Activated CD8-positive, alpha-beta T cell treated with anti-CD3 and anti-CD28 coated beads for 36 hours (primary cell): ENCODE measurements at regions not wholly inside any gene's neighbourhood (a gene's known extent, or its start where the extent isn't known, plus 50 kb on each side); places are given as distances from the start of the nearest gene placed in this dataset.

ENCODE experiments used
- ATAC-seq: fragments of 200-7000 bp; cut with Tn5 transposase; one replicate; pipeline ENCODE4 v1.10.0; 2021; ENCODE audit warnings: mild to moderate bottlenecking, moderate library complexity
- CTCF ChIA-PET: fragments of 350-600 bp; sonication (Branson Sonifier 250); formaldehyde crosslinking; loops from one replicate; lab custom pipeline; 2021; ENCODE audit warnings: antibody characterized with exemption; lab: Charles Lee
- POLR2A ChIA-PET: fragments of 350-600 bp; sonication (Branson Sonifier 250); formaldehyde crosslinking; loops from one replicate; lab custom pipeline; 2021; ENCODE audit warnings: antibody characterized with exemption; lab: Charles Lee
- DNase-seq: peaks from one replicate; pipeline ENCODE4 v3.0.0-alpha.2; 2020
- H3K27ac Mint-ChIP-seq: one replicate; pipeline ENCODE4 v1.8.0; 2021; ENCODE audit warnings: mild to moderate bottlenecking, mixed read lengths
- H3K27me3 Mint-ChIP-seq: one replicate; pipeline ENCODE4 v1.8.0; 2021; ENCODE audit warnings: mixed read lengths
- H3K36me3 Mint-ChIP-seq: one replicate; pipeline ENCODE4 v1.8.0; 2021; ENCODE audit warnings: low read depth, mixed read lengths
- H3K4me1 Mint-ChIP-seq: one replicate; pipeline ENCODE4 v1.8.0; 2021; ENCODE audit warnings: low read depth, mixed read lengths
- H3K4me3 Mint-ChIP-seq: one replicate; pipeline ENCODE4 v1.8.0; 2021; ENCODE audit warnings: mild to moderate bottlenecking, moderate library complexity, mixed read lengths
- H3K9me3 Mint-ChIP-seq: one replicate; pipeline ENCODE4 v1.8.0; 2021; ENCODE audit warnings: mixed read lengths
- intact Hi-C: fragments of 100-400 bp; cut with micrococcal nuclease; formaldehyde crosslinking; loops from one replicate; pipeline ENCODE4 v1.10.0; 2022
- TF ChIP-seq, protein P1 (sequence below): fragments of 200-600 bp; IDR thresholded peaks from one replicate; pipeline ENCODE4 v1.8.0; 2022; ENCODE audit warnings: antibody characterized with exemption, mild to moderate bottlenecking

DNA sequence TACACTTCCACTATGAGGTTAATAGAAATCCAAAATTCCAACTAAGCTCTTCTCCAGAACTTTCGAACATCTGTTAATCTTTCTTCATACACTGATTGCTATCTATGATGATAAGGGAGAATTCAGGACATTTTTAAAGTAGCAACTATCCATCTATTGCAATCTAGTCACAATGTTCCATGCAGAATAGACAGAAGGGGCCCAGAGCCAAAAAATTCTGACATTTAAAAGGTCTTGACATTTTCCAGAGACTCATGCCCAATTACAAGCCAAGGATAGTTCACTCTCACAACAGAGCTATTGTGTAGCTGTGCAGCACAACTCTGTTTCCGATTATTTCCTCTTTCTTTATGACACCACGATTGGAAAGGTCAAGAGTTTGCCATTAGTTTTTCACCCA, 999.7 kb upstream of the ALCAM start:
- ATAC-seq (no peak), DNase-seq (no peak)
- POLR2A ChIA-PET = no interaction called here
- Mint-ChIP-seq H3K4me1 (no peaks in the 10 kb centered on the region), H3K36me3 (no peaks in the 10 kb centered on the region), H3K27ac (no peak overlapping the region), H3K27me3 (no peaks in the 10 kb centered on the region), H3K9me3 (no peaks in the 10 kb centered on the region), H3K4me3 (no peak overlapping the region)
- CTCF ChIA-PET = no interaction called here
- intact Hi-C loops = no loop called here
- TF ChIP-seq, protein P1, sequence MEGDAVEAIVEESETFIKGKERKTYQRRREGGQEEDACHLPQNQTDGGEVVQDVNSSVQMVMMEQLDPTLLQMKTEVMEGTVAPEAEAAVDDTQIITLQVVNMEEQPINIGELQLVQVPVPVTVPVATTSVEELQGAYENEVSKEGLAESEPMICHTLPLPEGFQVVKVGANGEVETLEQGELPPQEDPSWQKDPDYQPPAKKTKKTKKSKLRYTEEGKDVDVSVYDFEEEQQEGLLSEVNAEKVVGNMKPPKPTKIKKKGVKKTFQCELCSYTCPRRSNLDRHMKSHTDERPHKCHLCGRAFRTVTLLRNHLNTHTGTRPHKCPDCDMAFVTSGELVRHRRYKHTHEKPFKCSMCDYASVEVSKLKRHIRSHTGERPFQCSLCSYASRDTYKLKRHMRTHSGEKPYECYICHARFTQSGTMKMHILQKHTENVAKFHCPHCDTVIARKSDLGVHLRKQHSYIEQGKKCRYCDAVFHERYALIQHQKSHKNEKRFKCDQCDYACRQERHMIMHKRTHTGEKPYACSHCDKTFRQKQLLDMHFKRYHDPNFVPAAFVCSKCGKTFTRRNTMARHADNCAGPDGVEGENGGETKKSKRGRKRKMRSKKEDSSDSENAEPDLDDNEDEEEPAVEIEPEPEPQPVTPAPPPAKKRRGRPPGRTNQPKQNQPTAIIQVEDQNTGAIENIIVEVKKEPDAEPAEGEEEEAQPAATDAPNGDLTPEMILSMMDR = no peak

DNA sequence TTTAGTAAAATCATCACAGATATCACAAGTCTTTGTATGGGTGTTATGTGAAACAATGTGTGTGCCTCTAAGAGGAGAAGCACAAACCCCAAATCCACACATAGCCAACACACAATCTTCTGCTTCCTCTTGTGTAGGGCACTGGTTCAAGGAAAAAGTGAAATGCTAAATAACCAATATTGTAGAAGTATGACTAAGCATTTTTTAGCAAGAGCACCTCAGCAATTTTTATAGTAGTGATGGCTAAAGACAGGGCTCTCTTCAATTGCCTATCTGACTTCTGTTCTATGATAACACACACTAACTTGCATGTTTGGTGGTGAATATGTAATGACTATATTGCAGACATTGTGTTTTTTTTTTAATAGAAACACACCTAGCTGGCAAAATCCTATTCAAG, 997.9 kb upstream of the ALCAM start:
- no peak overlapping the region for H3K4me3 Mint-ChIP-seq
- POLR2A ChIA-PET = no interaction called here
- H3K4me1 Mint-ChIP-seq = no peaks in the 10 kb centered on the region
- TF ChIP-seq, protein P1 = no peak
- no peaks in the 10 kb centered on the region for H3K9me3 Mint-ChIP-seq
- no peak overlapping the region for H3K27ac Mint-ChIP-seq
- no peaks in the 10 kb centered on the region for H3K36me3 Mint-ChIP-seq
- DNase-seq = no peak
- no peak for ATAC-seq
- intact Hi-C loops = no loop called here
- H3K27me3 Mint-ChIP-seq = no peaks in the 10 kb centered on the region
- CTCF ChIA-PET = no interaction called here

DNA sequence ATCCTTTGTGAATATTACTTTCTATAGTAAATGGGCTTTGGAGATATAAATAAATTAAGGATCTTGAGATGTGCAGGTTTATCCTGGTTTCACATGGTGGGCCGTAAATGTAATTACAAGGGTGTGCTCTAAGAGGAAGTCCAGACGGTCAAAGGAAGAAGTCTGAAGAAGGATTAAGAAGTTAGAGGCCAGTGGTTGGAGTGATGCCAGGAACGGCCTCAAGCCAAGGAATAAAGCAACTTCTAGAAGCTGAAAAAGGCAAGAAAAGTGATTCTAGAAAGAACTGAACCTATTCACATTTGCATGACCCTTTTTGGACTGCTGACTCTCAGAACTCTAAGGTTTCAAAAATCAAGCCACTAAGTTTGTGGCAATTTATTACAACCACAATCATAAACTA, 981.3 kb upstream of the ALCAM start:
- no peak for ATAC-seq
- H3K4me1 Mint-ChIP-seq = no peaks in the 10 kb centered on the region
- no peak for DNase-seq
- ChIA-PET CTCF (no interaction called here), POLR2A (no interaction called here)
- no peaks in the 10 kb centered on the region for H3K36me3 Mint-ChIP-seq
- no peaks in the 10 kb centered on the region for H3K27me3 Mint-ChIP-seq
- TF ChIP-seq, protein P1 = no peak
- no peak overlapping the region for H3K4me3 Mint-ChIP-seq
- H3K9me3 Mint-ChIP-seq = peaks cover 3% of the 10 kb centered on the region
- intact Hi-C loops = no loop called here
- no peak overlapping the region for H3K27ac Mint-ChIP-seq

- ChIA-PET CTCF (no interaction called here), POLR2A (no interaction called here)
- Mint-ChIP-seq H3K4me1 (no peaks in the 10 kb centered on the region), H3K9me3 (no peaks in the 10 kb centered on the region), H3K27ac (no peak overlapping the region), H3K27me3 (no peaks in the 10 kb centered on the region), H3K36me3 (no peaks in the 10 kb centered on the region), H3K4me3 (no peak overlapping the region)
- TF ChIP-seq, protein P1 = no peak
- DNase-seq (no peak), ATAC-seq (no peak)
- intact Hi-C loops = no loop called here
Observed at GRCh38 chr3:104388619-104389018, 978.1 kb upstream of the ALCAM start.

GRCh38 chr3:104392327-104392726, 974.4 kb upstream of the ALCAM start:
- H3K4me3 Mint-ChIP-seq = no peak overlapping the region
- H3K27me3 Mint-ChIP-seq = no peaks in the 10 kb centered on the region
- no peak for DNase-seq
- ChIA-PET CTCF (no interaction called here), POLR2A (no interaction called here)
- TF ChIP-seq, protein P1 = no peak
- no peak for ATAC-seq
- no peaks in the 10 kb centered on the region for H3K36me3 Mint-ChIP-seq
- H3K4me1 Mint-ChIP-seq = no peaks in the 10 kb centered on the region
- H3K27ac Mint-ChIP-seq = no peak overlapping the region
- no peaks in the 10 kb centered on the region for H3K9me3 Mint-ChIP-seq
- intact Hi-C loops = no loop called here
